ENCODE measurements at regions not wholly inside any gene's neighbourhood (a gene's known extent, or its start where the extent isn't known, plus 50 kb on each side); places are given as distances from the start of the nearest gene placed in this dataset.

DNA sequence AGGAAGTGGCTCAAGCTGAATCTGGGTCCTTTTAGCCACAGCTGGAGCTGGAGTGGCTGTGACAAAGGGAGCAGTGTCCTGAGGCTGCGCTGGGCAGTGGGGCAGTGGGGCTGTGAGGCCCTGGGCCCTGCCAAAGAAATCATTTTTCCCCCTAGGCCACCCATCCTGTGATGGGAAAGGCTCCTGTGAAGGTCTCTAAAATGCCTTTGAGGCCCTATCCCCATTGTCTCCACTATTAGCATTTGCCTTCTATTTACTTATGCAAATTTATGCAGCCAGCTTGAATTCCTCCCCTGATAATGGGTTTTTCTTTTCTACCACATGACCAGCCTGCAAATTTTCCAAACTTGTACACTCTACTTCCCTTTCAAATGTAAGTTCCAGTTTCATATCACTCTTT lies 539.2 kb downstream of the MEI4 start:
- H3K27me3 ChIP-seq (ENCODE audit: control insufficient read depth in 4 of 4, insufficient read depth in 4 of 4, low read length in 3 of 4): no peaks in the 10 kb centered on the region
- H3K36me3 ChIP-seq (ENCODE audit: control insufficient read depth in 4 of 4, insufficient read depth in 3 of 4, low read depth in 1 of 4, low read length in 3 of 4): no peaks in the 10 kb centered on the region
- TF ChIP-seq FOXA1 (IDR thresholded peaks at IDR 0.05): no peak
- no peak for TF ChIP-seq SP1 (IDR thresholded peaks at IDR 0.05)
- TF ChIP-seq, protein P1, sequence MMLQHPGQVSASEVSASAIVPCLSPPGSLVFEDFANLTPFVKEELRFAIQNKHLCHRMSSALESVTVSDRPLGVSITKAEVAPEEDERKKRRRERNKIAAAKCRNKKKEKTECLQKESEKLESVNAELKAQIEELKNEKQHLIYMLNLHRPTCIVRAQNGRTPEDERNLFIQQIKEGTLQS (IDR thresholded peaks at IDR 0.05): no peak
- no peak for TF ChIP-seq RAD21 (IDR thresholded peaks at IDR 0.05)
- TF ChIP-seq, protein P2, sequence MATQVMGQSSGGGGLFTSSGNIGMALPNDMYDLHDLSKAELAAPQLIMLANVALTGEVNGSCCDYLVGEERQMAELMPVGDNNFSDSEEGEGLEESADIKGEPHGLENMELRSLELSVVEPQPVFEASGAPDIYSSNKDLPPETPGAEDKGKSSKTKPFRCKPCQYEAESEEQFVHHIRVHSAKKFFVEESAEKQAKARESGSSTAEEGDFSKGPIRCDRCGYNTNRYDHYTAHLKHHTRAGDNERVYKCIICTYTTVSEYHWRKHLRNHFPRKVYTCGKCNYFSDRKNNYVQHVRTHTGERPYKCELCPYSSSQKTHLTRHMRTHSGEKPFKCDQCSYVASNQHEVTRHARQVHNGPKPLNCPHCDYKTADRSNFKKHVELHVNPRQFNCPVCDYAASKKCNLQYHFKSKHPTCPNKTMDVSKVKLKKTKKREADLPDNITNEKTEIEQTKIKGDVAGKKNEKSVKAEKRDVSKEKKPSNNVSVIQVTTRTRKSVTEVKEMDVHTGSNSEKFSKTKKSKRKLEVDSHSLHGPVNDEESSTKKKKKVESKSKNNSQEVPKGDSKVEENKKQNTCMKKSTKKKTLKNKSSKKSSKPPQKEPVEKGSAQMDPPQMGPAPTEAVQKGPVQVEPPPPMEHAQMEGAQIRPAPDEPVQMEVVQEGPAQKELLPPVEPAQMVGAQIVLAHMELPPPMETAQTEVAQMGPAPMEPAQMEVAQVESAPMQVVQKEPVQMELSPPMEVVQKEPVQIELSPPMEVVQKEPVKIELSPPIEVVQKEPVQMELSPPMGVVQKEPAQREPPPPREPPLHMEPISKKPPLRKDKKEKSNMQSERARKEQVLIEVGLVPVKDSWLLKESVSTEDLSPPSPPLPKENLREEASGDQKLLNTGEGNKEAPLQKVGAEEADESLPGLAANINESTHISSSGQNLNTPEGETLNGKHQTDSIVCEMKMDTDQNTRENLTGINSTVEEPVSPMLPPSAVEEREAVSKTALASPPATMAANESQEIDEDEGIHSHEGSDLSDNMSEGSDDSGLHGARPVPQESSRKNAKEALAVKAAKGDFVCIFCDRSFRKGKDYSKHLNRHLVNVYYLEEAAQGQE (IDR thresholded peaks at IDR 0.05): no peak
- TF ChIP-seq HNF4G (IDR thresholded peaks at IDR 0.05): no peak
- no peak for TF ChIP-seq GABPA (IDR thresholded peaks at IDR 0.05 in 1 of 2, conservative IDR thresholded peaks at IDR 0.05 in 1 of 2)
- TF ChIP-seq, protein P3, sequence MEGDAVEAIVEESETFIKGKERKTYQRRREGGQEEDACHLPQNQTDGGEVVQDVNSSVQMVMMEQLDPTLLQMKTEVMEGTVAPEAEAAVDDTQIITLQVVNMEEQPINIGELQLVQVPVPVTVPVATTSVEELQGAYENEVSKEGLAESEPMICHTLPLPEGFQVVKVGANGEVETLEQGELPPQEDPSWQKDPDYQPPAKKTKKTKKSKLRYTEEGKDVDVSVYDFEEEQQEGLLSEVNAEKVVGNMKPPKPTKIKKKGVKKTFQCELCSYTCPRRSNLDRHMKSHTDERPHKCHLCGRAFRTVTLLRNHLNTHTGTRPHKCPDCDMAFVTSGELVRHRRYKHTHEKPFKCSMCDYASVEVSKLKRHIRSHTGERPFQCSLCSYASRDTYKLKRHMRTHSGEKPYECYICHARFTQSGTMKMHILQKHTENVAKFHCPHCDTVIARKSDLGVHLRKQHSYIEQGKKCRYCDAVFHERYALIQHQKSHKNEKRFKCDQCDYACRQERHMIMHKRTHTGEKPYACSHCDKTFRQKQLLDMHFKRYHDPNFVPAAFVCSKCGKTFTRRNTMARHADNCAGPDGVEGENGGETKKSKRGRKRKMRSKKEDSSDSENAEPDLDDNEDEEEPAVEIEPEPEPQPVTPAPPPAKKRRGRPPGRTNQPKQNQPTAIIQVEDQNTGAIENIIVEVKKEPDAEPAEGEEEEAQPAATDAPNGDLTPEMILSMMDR (IDR thresholded peaks at IDR 0.05; ENCODE audit: low read depth, low read length, missing input control): no peak
- TF ChIP-seq EGR1 (IDR thresholded peaks at IDR 0.05; ENCODE audit: low read depth in 2 of 2): no peak
- TF ChIP-seq RXRA (IDR thresholded peaks at IDR 0.05): no peak
- no peaks in the 10 kb centered on the region for H3K9me3 ChIP-seq (ENCODE audit: control insufficient read depth in 4 of 4, low read length in 3 of 4)
- no peak overlapping the region for H3K27ac ChIP-seq (ENCODE audit: low read depth in 1 of 2, low read length in 2 of 2)
- H3K4me1 ChIP-seq (ENCODE audit: control insufficient read depth in 4 of 4, insufficient read depth in 4 of 4, low read length in 3 of 4): no peaks in the 10 kb centered on the region
- DNase-seq (ENCODE audit: low spot score): no peak
- 81% methylated on average over 1 of the region's 1 CpG for WGBS
- no peak overlapping the region for H3K9ac ChIP-seq (ENCODE audit: low read depth in 1 of 2, low read length in 2 of 2)
- H3K4me3 ChIP-seq (ENCODE audit: low read depth in 1 of 3, low read length in 3 of 3): no peak overlapping the region

DNA sequence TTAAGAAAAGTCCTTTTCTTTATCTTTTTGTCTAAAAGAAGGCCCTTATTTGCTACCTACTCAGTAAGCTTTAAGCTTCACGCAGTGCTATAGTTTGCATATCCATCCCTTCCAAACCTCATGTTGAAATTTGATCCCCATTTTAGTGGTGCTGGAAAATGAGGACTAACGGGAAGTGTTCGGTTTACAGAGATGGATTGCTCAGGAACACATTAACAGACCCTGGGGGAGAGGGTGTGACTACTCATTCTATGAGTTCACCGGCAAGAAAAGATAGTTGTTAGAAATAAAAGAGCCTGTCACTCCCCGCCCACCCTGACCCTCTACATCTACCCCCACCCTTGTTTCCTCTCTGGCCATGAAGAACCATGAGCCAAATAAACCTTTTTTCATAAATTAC lies 546.2 kb downstream of the MEI4 start:
- Histone ChIP-seq H3K9ac (ENCODE audit: low read depth in 1 of 2, low read length in 2 of 2) (no peak overlapping the region), H3K27ac (ENCODE audit: low read depth in 1 of 2, low read length in 2 of 2) (no peak overlapping the region), H3K4me1 (ENCODE audit: control insufficient read depth in 4 of 4, insufficient read depth in 4 of 4, low read length in 3 of 4) (no peaks in the 10 kb centered on the region), H3K27me3 (ENCODE audit: control insufficient read depth in 4 of 4, insufficient read depth in 4 of 4, low read length in 3 of 4) (no peaks in the 10 kb centered on the region), H3K9me3 (ENCODE audit: control insufficient read depth in 4 of 4, low read length in 3 of 4) (no peaks in the 10 kb centered on the region), H3K4me3 (ENCODE audit: low read depth in 1 of 3, low read length in 3 of 3) (no peak overlapping the region), H3K36me3 (ENCODE audit: control insufficient read depth in 4 of 4, insufficient read depth in 3 of 4, low read depth in 1 of 4, low read length in 3 of 4) (no peaks in the 10 kb centered on the region)
- DNase-seq (ENCODE audit: low spot score): no peak
- WGBS: 74% methylated on average over 5 of the region's 5 CpGs
- no peak for TF ChIP-seq JUND (IDR thresholded peaks at IDR 0.05)
- TF ChIP-seq, protein P1 (IDR thresholded peaks at IDR 0.05): no peak
- no peak for TF ChIP-seq RXRA (IDR thresholded peaks at IDR 0.05)
- TF ChIP-seq HNF4G (IDR thresholded peaks at IDR 0.05): no peak
- TF ChIP-seq EGR1 (IDR thresholded peaks at IDR 0.05; ENCODE audit: low read depth in 2 of 2): no peak

DNA sequence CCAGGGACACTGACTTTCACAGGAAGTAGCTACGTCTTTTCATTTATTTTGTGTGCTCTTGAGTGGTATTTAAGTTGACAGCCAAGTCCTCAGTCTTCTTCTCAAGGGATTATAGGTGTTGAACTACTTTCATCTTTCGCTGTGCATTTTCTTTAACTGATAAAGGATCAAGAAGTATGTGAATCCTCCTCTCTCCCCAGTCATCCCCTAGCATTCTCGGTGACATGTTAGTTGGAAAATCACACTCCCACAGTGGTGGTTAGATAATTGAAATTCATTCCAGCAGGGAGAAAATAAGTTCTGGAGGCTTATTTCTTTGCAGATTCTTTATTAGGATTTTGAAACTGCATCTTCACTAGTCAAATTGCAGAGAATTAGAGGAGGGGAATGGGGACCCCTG lies 569.4 kb downstream of the MEI4 start:
- Histone ChIP-seq H3K9ac (ENCODE audit: low read depth in 1 of 2, low read length in 2 of 2) (no peak overlapping the region), H3K4me1 (ENCODE audit: control insufficient read depth in 4 of 4, insufficient read depth in 4 of 4, low read length in 3 of 4) (no peaks in the 10 kb centered on the region), H3K36me3 (ENCODE audit: control insufficient read depth in 4 of 4, insufficient read depth in 3 of 4, low read depth in 1 of 4, low read length in 3 of 4) (no peaks in the 10 kb centered on the region), H3K9me3 (ENCODE audit: control insufficient read depth in 4 of 4, low read length in 3 of 4) (no peaks in the 10 kb centered on the region), H3K27me3 (ENCODE audit: control insufficient read depth in 4 of 4, insufficient read depth in 4 of 4, low read length in 3 of 4) (no peaks in the 10 kb centered on the region), H3K27ac (ENCODE audit: low read depth in 1 of 2, low read length in 2 of 2) (no peak overlapping the region), H3K4me3 (ENCODE audit: low read depth in 1 of 3, low read length in 3 of 3) (no peak overlapping the region)
- WGBS: 68% methylated on average over 3 of the region's 3 CpGs
- no peak for DNase-seq (ENCODE audit: low spot score)
- TF ChIP-seq, protein P4, sequence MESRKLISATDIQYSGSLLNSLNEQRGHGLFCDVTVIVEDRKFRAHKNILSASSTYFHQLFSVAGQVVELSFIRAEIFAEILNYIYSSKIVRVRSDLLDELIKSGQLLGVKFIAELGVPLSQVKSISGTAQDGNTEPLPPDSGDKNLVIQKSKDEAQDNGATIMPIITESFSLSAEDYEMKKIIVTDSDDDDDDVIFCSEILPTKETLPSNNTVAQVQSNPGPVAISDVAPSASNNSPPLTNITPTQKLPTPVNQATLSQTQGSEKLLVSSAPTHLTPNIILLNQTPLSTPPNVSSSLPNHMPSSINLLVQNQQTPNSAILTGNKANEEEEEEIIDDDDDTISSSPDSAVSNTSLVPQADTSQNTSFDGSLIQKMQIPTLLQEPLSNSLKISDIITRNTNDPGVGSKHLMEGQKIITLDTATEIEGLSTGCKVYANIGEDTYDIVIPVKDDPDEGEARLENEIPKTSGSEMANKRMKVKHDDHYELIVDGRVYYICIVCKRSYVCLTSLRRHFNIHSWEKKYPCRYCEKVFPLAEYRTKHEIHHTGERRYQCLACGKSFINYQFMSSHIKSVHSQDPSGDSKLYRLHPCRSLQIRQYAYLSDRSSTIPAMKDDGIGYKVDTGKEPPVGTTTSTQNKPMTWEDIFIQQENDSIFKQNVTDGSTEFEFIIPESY (IDR thresholded peaks at IDR 0.05): no peak
- TF ChIP-seq FOXA2 (IDR thresholded peaks at IDR 0.05) (no peak), HNF4A (conservative IDR thresholded peaks at IDR 0.05) (no peak)
- TF ChIP-seq, protein P5, sequence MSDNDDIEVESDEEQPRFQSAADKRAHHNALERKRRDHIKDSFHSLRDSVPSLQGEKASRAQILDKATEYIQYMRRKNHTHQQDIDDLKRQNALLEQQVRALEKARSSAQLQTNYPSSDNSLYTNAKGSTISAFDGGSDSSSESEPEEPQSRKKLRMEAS (IDR thresholded peaks at IDR 0.05): no peak
